Testis (tissue), 2 donors: ENCODE measurements at regions not wholly inside any gene's neighbourhood (a gene's known extent, or its start where the extent isn't known, plus 50 kb on each side); places are given as distances from the start of the nearest gene placed in this dataset.

Experiments
- POLR2A ChIP-seq: fragments of 450-650 bp; IDR thresholded peaks from one replicate; pipeline ENCODE4 v1.6.1; 2017; ENCODE audit warnings: antibody characterized with exemption, mild to moderate bottlenecking, moderate library complexity
- TF ChIP-seq, protein P1 (sequence below), 3 experiments: fragments of 450-650 bp in 2 of 3; fragments of 200-600 bp in 1 of 3; sonication (generic) in 1 of 3; IDR thresholded peaks; one replicate each; pipeline ENCODE4 v1.5.1; 2016 to 2019; ENCODE audit warnings: antibody characterized with exemption in 3 of 3, mild to moderate bottlenecking in 2 of 3, moderate library complexity in 1 of 3

GRCh38 chr1:118485757-118486156, 300.7 kb upstream of the SPAG17 start:
- TF ChIP-seq POLR2A = no peak
- TF ChIP-seq, protein P1, sequence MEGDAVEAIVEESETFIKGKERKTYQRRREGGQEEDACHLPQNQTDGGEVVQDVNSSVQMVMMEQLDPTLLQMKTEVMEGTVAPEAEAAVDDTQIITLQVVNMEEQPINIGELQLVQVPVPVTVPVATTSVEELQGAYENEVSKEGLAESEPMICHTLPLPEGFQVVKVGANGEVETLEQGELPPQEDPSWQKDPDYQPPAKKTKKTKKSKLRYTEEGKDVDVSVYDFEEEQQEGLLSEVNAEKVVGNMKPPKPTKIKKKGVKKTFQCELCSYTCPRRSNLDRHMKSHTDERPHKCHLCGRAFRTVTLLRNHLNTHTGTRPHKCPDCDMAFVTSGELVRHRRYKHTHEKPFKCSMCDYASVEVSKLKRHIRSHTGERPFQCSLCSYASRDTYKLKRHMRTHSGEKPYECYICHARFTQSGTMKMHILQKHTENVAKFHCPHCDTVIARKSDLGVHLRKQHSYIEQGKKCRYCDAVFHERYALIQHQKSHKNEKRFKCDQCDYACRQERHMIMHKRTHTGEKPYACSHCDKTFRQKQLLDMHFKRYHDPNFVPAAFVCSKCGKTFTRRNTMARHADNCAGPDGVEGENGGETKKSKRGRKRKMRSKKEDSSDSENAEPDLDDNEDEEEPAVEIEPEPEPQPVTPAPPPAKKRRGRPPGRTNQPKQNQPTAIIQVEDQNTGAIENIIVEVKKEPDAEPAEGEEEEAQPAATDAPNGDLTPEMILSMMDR (IDR thresholded peaks at IDR 0.05) = no peak
